Neural cell (in vitro differentiated cells): ENCODE measurements at regions not wholly inside any gene's neighbourhood (a gene's known extent, or its start where the extent isn't known, plus 50 kb on each side); places are given as distances from the start of the nearest gene placed in this dataset.

Source experiments
- H2AFZ ChIP-seq: fragments of 200-600, 300-800 bp; sonication (generic), shearing (Covaris generic); 2 replicates; pipeline ENCODE4 v1.6.0; 2014; ENCODE audit warnings: low read depth, mild to moderate bottlenecking, antibody characterized with exemption, low read length, moderate library complexity
- H3F3A ChIP-seq: fragments of 200-600 bp; shearing (Covaris generic); 2 replicates; pipeline ENCODE4 v1.6.1; 2016; ENCODE audit warnings: mild to moderate bottlenecking, moderate library complexity, mixed read lengths, antibody characterized with exemption, low read length; ENCODE audit not compliant: insufficient read depth, poor library complexity, severe bottlenecking
- H3K27ac ChIP-seq: fragments of 200-600, 300-800 bp; sonication (generic), shearing (Covaris generic); 2 replicates; pipeline ENCODE4 v1.5.1; 2014; ENCODE audit warnings: mild to moderate bottlenecking, low read length, moderate library complexity
- H3K27me3 ChIP-seq: fragments of 300-800, 200-600 bp; sonication (generic), shearing (Covaris generic); 2 replicates; pipeline ENCODE4 v1.6.0; 2014; ENCODE audit warnings: mild to moderate bottlenecking, low read depth, low read length, moderate library complexity; ENCODE audit not compliant: insufficient read depth
- H3K36me3 ChIP-seq: fragments of 300-800, 200-600 bp; sonication (generic), shearing (Covaris generic); 2 replicates; pipeline ENCODE4 v1.5.1; 2014; ENCODE audit warnings: mild to moderate bottlenecking, antibody characterized with exemption, low read length, moderate library complexity; ENCODE audit not compliant: insufficient read depth
- H3K4me2 ChIP-seq: fragments of 300-800, 200-600 bp; sonication (generic), shearing (Covaris generic); 2 replicates; pipeline ENCODE4 v1.6.0; 2014; ENCODE audit warnings: mild to moderate bottlenecking, low read length
- H3K4me3 ChIP-seq: fragments of 300-800, 200-600 bp; sonication (generic), shearing (Covaris generic); 2 replicates; pipeline ENCODE4 v1.5.1; 2014; ENCODE audit warnings: mild to moderate bottlenecking, low read length, moderate library complexity
- H3K79me2 ChIP-seq: fragments of 200-600 bp; shearing (Covaris generic); replicated peaks from 2 replicates; pipeline ENCODE4 v1.6.0; 2014; ENCODE audit warnings: mild to moderate bottlenecking, low read length, moderate library complexity; ENCODE audit not compliant: insufficient read depth
- H3K9ac ChIP-seq: fragments of 300-800, 200-600 bp; sonication (generic), shearing (Covaris generic); 2 replicates; pipeline ENCODE4 v1.6.1; 2016; ENCODE audit warnings: mild to moderate bottlenecking, low read length, mixed read lengths
- H3K9me2 ChIP-seq: fragments of 200-600 bp; shearing (Covaris generic); 2 replicates; pipeline ENCODE4 v1.6.1; 2016; ENCODE audit warnings: mild to moderate bottlenecking, low read length, mixed read lengths; ENCODE audit not compliant: insufficient read depth
- H3K9me3 ChIP-seq: fragments of 200-600, 300-800 bp; sonication (generic), shearing (Covaris generic); 2 replicates; pipeline ENCODE4 v1.6.1; 2016; ENCODE audit warnings: mild to moderate bottlenecking, mixed run types, low read length, moderate library complexity, mixed read lengths
- H4K20me1 ChIP-seq: fragments of 200-600 bp; shearing (Covaris generic); 2 replicates; pipeline ENCODE4 v1.6.1; 2016; ENCODE audit warnings: mild to moderate bottlenecking, mixed run types; ENCODE audit not compliant: insufficient read depth
- CTCF ChIP-seq: fragments of 450-650 bp; IDR thresholded peaks from 2 replicates; pipeline ENCODE4 v1.5.1; 2014; ENCODE audit warnings: antibody characterized with exemption, mild to moderate bottlenecking, moderate library complexity; ENCODE audit not compliant: poor library complexity, severe bottlenecking
- EP300 ChIP-seq: fragments of 450-650 bp; conservative IDR thresholded peaks from 2 replicates; pipeline ENCODE4 v1.6.1; 2014; ENCODE audit warnings: antibody characterized with exemption, mild to moderate bottlenecking, moderate library complexity; ENCODE audit not compliant: poor library complexity, severe bottlenecking
- EZH2 ChIP-seq: fragments of 200-600, 300-800 bp; shearing (Covaris generic), sonication (generic); IDR thresholded peaks from 2 replicates; pipeline ENCODE4 v1.6.1; 2014; ENCODE audit warnings: antibody characterized with exemption, low read length, borderline replicate concordance, mild to moderate bottlenecking; ENCODE audit not compliant: insufficient read depth, poor library complexity, severe bottlenecking
- MXI1 ChIP-seq: fragments of 450-650 bp; conservative IDR thresholded peaks from 2 replicates; pipeline ENCODE4 v1.6.1; 2014; ENCODE audit warnings: antibody characterized with exemption, mild to moderate bottlenecking; ENCODE audit not compliant: poor library complexity, severe bottlenecking
- POLR2AphosphoS5 ChIP-seq: IDR thresholded peaks from 2 replicates; pipeline ENCODE4 v1.6.1; 2012
- RAD21 ChIP-seq: fragments of 450-650 bp; conservative IDR thresholded peaks from 2 replicates; pipeline ENCODE4 v1.6.1; 2014; ENCODE audit warnings: antibody characterized with exemption, mild to moderate bottlenecking, moderate library complexity
- REST ChIP-seq: IDR thresholded peaks from 2 replicates; pipeline ENCODE4 v1.6.1; 2012; ENCODE audit warnings: borderline replicate concordance
- SMC3 ChIP-seq: fragments of 450-650 bp; conservative IDR thresholded peaks from 2 replicates; pipeline ENCODE4 v1.6.1; 2014; ENCODE audit warnings: antibody characterized with exemption, mild to moderate bottlenecking, moderate library complexity; ENCODE audit not compliant: poor library complexity
- TAF1 ChIP-seq: IDR thresholded peaks from 2 replicates; pipeline ENCODE4 v1.6.1; 2012; ENCODE audit warnings: low read depth

DNA sequence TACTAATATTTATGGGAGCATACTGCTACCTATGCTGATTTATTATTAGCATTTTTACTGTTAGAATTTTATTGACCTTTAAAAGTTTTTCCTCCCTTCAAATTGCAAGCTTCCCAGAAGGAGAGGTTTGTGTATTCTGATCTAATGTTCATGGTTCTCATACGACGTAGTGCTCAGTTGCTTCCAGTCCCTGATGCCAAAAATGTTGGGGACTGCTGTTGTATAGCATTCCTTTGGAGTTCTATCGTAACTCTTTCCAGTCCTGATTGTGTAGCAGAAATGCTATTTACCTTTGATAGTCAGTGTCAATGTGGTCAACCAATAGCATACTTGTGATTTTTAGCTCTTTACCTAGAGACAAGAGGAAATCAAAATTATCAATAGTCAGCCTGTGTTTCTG lies 69.5 kb upstream of the ZSWIM2 start:
- no peaks in the 10 kb centered on the region for H3K79me2 ChIP-seq
- H3K27me3 ChIP-seq = no peaks in the 10 kb centered on the region
- H3F3A ChIP-seq = no peaks in the 10 kb centered on the region
- no peaks in the 10 kb centered on the region for H3K9me3 ChIP-seq
- no peaks in the 10 kb centered on the region for H3K36me3 ChIP-seq
- no peak for TF ChIP-seq RAD21
- TF ChIP-seq MXI1 = no peak
- TF ChIP-seq EZH2 = no peak
- TF ChIP-seq CTCF = no peak
- no peak for TF ChIP-seq REST
- TF ChIP-seq TAF1 = no peak
- TF ChIP-seq POLR2AphosphoS5 = no peak
- no peak for TF ChIP-seq EP300
- no peak for TF ChIP-seq SMC3
- H3K9me2 ChIP-seq = no peaks in the 10 kb centered on the region
- H4K20me1 ChIP-seq = no peaks in the 10 kb centered on the region
- no peak overlapping the region for H2AFZ ChIP-seq
- H3K4me3 ChIP-seq = no peak overlapping the region
- H3K9ac ChIP-seq = no peak overlapping the region
- no peak overlapping the region for H3K27ac ChIP-seq
- H3K4me2 ChIP-seq = no peak overlapping the region

GRCh38 chr2:186917866-186918265 lies 68.9 kb upstream of the ZSWIM2 start:
- TF ChIP-seq TAF1 (no peak), MXI1 (no peak), RAD21 (no peak), SMC3 (no peak), EZH2 (no peak), CTCF (no peak), POLR2AphosphoS5 (no peak), REST (no peak), EP300 (no peak)
- Histone ChIP-seq H3K4me3 (no peak overlapping the region), H3K9me2 (no peaks in the 10 kb centered on the region), H3F3A (no peaks in the 10 kb centered on the region), H3K79me2 (no peaks in the 10 kb centered on the region), H4K20me1 (no peaks in the 10 kb centered on the region), H2AFZ (no peak overlapping the region), H3K27me3 (no peaks in the 10 kb centered on the region), H3K36me3 (no peaks in the 10 kb centered on the region), H3K4me2 (no peak overlapping the region), H3K27ac (no peak overlapping the region), H3K9ac (no peak overlapping the region), H3K9me3 (no peaks in the 10 kb centered on the region)
